Thoracic aorta (tissue), 2 donors: ENCODE measurements at regions not wholly inside any gene's neighbourhood (a gene's known extent, or its start where the extent isn't known, plus 50 kb on each side); places are given as distances from the start of the nearest gene placed in this dataset.

Experiments
- ATAC-seq: fragments of 150-250 bp; one replicate; pipeline ENCODE4 v1.8.0; 2017; ENCODE audit warnings: low read depth; ENCODE audit not compliant: insufficient number of reproducible peaks, low FRiP score
- DNase-seq: peaks from one replicate; pipeline ENCODE4 v3.0.0-alpha.2; 2020; ENCODE audit warnings: low spot score
- H3K27ac ChIP-seq, 2 donors: fragments of 200-600 bp; sonication (generic); 1 replicate in 1 of 2; 2 replicates in 1 of 2; pipeline ENCODE4 v1.5.1; 2016; ENCODE audit warnings: mild to moderate bottlenecking in 2 of 2, moderate library complexity in 2 of 2
- H3K27me3 ChIP-seq: fragments of 200-600 bp; sonication (generic); replicated peaks from 2 replicates; pipeline ENCODE4 v1.6.0; 2016; ENCODE audit warnings: mild to moderate bottlenecking; ENCODE audit not compliant: insufficient read depth
- H3K36me3 ChIP-seq: fragments of 200-600 bp; sonication (generic); one replicate; pipeline ENCODE4 v1.5.1; 2016
- H3K4me1 ChIP-seq, 2 donors: fragments of 200-600 bp; sonication (generic); 1 replicate in 1 of 2; 2 replicates in 1 of 2; pipeline versions ENCODE4 v1.5.1 to v1.6.0; 2016; ENCODE audit warnings: low read depth in 2 of 2, mild to moderate bottlenecking in 1 of 2; ENCODE audit not compliant: control insufficient read depth in 1 of 2
- H3K4me3 ChIP-seq: fragments of 200-600 bp; sonication (generic); 2 replicates; pipeline ENCODE4 v1.5.1; 2016; ENCODE audit warnings: mild to moderate bottlenecking
- H3K9me3 ChIP-seq: fragments of 200-600 bp; sonication (generic); 2 replicates; pipeline ENCODE4 v1.5.1; 2016
- TF ChIP-seq, protein P1 (sequence below): fragments of 200-600 bp; sonication (generic); IDR thresholded peaks from one replicate; pipeline ENCODE4 v1.5.1; 2019; ENCODE audit warnings: antibody characterized with exemption

DNA sequence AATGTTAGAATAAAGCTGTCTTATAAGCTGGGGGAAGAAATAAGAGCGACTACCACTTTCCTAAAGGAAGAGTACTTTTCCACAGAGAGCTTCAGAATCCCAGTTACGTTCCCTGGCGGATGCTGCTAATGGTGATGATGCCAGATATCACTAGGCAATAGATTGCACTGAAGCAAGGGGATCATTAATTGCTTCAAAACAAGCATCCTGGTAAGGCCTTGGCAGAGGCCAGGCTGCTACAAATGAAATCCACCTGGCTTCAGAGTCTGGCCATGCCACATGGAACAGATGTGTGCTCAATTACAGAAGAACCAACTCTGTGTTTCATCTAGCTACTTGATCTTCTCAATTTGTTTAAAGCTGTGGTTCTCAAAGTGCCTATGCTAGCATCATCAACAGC is 129.2 kb upstream of the IL12A start:
- H3K36me3 ChIP-seq = no peaks in the 10 kb centered on the region
- no peak overlapping the region for H3K27ac ChIP-seq
- H3K4me1 ChIP-seq = peaks cover 35 to 66% of the 10 kb centered on the region in 2 donors
- no peak overlapping the region for H3K4me3 ChIP-seq
- no peaks in the 10 kb centered on the region for H3K27me3 ChIP-seq
- TF ChIP-seq, protein P1, sequence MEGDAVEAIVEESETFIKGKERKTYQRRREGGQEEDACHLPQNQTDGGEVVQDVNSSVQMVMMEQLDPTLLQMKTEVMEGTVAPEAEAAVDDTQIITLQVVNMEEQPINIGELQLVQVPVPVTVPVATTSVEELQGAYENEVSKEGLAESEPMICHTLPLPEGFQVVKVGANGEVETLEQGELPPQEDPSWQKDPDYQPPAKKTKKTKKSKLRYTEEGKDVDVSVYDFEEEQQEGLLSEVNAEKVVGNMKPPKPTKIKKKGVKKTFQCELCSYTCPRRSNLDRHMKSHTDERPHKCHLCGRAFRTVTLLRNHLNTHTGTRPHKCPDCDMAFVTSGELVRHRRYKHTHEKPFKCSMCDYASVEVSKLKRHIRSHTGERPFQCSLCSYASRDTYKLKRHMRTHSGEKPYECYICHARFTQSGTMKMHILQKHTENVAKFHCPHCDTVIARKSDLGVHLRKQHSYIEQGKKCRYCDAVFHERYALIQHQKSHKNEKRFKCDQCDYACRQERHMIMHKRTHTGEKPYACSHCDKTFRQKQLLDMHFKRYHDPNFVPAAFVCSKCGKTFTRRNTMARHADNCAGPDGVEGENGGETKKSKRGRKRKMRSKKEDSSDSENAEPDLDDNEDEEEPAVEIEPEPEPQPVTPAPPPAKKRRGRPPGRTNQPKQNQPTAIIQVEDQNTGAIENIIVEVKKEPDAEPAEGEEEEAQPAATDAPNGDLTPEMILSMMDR = no peak
- DNase-seq (no peak), ATAC-seq (no peak)
- no peaks in the 10 kb centered on the region for H3K9me3 ChIP-seq

DNA sequence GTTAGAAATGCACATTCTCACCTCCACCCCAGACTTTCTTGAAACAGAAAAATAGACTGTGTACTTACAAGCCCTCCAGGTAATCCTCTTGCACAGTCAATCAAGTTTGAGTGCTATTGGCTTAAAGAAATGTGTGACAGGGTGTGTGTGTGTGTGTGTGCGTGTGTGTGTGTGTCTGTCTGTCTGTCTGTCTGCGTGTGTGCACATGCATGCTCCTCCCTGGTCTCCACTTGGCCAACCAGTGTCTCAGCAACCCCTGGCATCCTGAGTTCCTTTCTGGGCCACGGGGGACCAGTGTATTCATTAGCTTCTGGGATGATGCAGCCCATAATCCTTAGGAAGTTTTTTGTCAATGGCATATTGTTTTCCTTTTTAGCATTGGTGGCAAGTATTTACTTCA is 128.8 kb upstream of the IL12A start:
- Histone ChIP-seq H3K4me1 (peaks cover 32 to 62% of the 10 kb centered on the region in 2 donors), H3K9me3 (no peaks in the 10 kb centered on the region), H3K36me3 (no peaks in the 10 kb centered on the region), H3K27ac (no peak overlapping the region), H3K4me3 (no peak overlapping the region), H3K27me3 (no peaks in the 10 kb centered on the region)
- no peak for DNase-seq
- TF ChIP-seq, protein P1 = no peak
- ATAC-seq = no peak

DNA sequence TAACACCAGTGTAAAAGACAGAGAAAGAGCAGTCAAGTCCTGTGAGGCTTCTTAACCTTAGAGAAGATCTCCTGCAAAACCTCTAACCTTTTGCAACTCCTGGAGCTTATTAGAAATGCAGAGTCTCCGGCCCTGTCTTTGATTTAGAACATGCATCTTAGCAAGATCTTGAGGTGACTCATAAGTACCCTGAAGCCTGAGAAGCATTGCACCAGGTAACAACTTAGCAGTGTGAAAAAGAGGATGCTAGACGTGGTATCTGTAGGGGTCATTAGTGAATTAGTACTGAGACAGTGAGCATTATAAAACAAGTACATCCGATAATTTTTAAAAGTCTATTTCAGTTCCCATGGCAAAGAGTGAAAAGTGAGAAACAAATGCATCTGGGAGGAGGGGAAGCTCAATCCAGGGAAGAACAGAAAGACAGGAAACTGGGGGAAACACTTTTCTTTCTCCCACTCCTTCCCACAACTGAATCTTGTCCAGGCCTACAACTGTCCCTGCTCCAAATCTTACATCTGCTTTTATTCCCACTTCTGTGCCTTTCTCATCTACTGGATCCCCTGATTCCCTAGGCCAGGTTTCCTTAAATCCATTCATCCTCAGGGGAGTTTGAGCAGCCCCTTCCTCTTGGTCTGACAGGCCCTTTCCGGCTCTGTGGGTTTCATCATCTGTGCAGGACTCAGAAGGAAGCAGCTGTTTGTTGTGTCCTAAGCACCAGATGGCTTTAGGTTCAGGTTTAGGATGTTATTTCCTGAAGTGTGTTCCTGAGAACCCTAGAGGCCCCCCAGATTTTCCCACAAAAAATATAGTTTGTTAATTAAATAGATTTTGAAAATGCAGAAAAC is 128.1 kb upstream of the IL12A start:
- no peak for ATAC-seq

DNA sequence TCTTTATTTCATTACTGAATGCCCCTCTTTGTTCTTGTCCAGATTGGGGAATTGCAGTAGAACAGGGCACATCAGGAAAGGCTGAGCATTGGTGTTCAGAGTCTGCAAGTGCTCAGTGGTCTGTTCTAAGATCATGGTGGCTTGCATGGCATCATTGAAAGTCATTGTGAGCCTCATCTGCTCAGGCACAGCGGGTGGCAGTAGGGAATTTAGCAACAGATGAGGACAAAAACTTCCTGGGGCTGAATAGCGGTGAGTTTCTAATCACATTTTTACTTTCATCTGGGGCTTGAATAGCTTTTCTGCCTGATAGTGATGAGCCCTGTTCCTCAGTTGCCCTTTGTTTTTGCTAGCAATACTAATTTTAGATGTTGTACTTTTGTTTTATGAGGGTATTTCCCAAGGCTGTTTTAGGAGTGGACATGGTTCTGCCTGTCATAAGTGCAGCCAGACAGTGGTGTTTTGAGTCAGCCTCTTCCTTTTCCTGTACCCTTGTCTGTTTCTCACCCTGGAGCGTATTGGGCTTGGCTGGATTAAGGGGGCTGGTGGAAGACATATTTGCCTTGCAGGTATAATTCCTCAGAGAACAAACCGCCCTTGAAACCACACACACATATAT is 127.2 kb upstream of the IL12A start:
- peaks cover 30 to 62% of the 10 kb centered on the region in 2 donors for H3K4me1 ChIP-seq
- H3K4me3 ChIP-seq = no peak overlapping the region
- no peaks in the 10 kb centered on the region for H3K36me3 ChIP-seq
- DNase-seq = no peak
- H3K27me3 ChIP-seq = no peaks in the 10 kb centered on the region
- H3K9me3 ChIP-seq = no peaks in the 10 kb centered on the region
- TF ChIP-seq, protein P1 = no peak
- H3K27ac ChIP-seq = no peak overlapping the region
- no peak for ATAC-seq

More for the DNA sequence above, 128.1 kb upstream of the IL12A start:
- Histone ChIP-seq H3K4me1 (peaks cover 30 to 62% of the 10 kb centered on the region in 2 donors), H3K9me3 (no peaks in the 10 kb centered on the region), H3K36me3 (no peaks in the 10 kb centered on the region), H3K27me3 (no peaks in the 10 kb centered on the region), H3K27ac (no peak overlapping the region), H3K4me3 (no peak overlapping the region)
- TF ChIP-seq, protein P1 = no peak
- DNase-seq = no peak

DNA sequence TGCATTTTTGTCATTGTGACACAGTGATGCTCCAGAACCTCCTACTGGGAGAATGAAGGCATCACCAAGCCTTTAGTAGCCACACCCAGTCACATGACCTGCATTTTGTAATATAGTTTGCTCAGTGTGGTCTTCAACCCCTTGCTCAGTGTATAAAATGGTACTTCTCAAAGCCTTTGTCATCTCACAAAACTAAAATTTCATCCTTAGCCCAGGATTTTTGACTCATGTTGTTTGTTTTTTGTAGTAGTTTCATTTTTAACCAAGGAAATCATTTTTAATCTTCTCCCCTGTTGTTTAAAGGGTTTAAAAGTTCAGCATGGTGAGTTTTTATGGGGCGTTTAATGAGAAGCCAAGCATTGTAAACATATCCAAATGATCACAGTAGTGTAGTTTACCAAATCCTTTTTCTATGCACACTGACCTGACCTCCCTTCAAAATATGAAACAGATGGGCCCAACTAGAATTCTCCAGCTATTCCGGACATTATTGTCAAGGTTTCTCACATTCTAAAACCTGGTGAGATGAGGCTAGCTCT is 123.5 kb upstream of the IL12A start:
- Histone ChIP-seq H3K27me3 (no peaks in the 10 kb centered on the region), H3K4me1 (peaks cover 17 to 42% of the 10 kb centered on the region in 2 donors), H3K27ac (peak overlapping the region; percentile 7 to 29), H3K36me3 (no peaks in the 10 kb centered on the region), H3K9me3 (no peaks in the 10 kb centered on the region), H3K4me3 (no peak overlapping the region)
- DNase-seq = no peak
- no peak for ATAC-seq
- TF ChIP-seq, protein P1 = no peak
